ENCODE measurements at regions not wholly inside any gene's neighbourhood (a gene's known extent, or its start where the extent isn't known, plus 50 kb on each side); places are given as distances from the start of the nearest gene placed in this dataset.

DNA sequence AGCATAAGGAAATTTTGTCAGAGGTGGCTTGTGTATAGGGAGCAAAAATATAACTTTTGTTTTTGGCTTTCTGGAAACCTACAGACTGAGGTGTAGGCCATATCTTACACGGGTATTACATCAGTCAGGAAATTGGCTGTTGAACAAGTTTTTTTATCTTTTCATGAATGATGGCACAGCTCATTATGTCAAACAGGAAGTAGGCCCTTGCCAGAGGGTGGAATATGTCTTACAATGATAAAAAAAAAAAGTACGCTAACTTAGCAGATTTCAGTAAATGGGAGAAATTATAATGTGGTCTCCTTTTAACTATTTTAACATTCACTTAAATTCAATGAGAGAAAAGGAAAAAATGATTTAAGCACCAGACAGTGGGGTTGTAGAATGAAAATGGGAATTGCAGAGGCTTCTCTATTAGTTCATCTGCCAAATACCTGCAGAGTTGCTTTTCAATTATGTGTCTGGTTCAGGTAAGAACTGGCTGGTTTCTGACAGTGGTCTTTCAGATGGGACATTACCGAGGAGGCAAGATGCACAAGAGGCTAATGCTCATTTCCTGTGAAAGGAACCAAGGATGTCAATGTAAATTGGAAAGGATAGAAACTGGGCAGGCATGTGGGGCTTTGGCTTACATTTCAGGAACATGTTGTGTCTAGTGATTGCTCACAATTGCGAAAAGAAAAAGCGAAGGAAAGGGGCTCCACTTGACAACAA lies 169.9 kb downstream of the NNT start (continued):
- TF ChIP-seq, protein P1, sequence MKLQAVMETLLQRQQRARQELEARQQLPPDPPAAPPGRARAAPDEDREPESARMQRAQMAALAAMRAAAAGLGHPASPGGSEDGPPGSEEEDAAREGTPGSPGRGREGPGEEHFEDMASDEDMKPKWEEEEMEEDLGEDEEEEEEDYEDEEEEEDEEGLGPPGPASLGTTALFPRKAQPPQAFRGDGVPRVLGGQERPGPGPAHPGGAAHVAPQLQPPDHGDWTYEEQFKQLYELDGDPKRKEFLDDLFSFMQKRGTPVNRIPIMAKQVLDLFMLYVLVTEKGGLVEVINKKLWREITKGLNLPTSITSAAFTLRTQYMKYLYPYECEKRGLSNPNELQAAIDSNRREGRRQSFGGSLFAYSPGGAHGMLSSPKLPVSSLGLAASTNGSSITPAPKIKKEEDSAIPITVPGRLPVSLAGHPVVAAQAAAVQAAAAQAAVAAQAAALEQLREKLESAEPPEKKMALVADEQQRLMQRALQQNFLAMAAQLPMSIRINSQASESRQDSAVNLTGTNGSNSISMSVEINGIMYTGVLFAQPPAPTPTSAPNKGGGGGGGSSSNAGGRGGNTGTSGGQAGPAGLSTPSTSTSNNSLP (IDR thresholded peaks at IDR 0.05; ENCODE audit: borderline replicate concordance, low read depth, low read length) = no peak
- TF ChIP-seq SP2 (IDR thresholded peaks at IDR 0.05; ENCODE audit: extremely low read depth, low read depth, low read length, poor library complexity, severe bottlenecking) (no peak), SOX6 (IDR thresholded peaks at IDR 0.05) (peak; percentile 61), ATF7 (IDR thresholded peaks at IDR 0.05) (peak; percentile 83), CBFA2T3 (IDR thresholded peaks at IDR 0.05) (peak; percentile 30; the same call in 1 of the 2 replicates), ELF2 (CRISPR knock-in tag; IDR thresholded peaks at IDR 0.05) (peak; percentile 40; the same call in 1 of the 2 replicates), PML (IDR thresholded peaks at IDR 0.05; ENCODE audit: low read length) (no peak), MCM3 (IDR thresholded peaks at IDR 0.05) (no peak), GABPA (tag; conservative IDR thresholded peaks at IDR 0.05; ENCODE audit: low read depth) (peak; percentile 86), POLR2B (IDR thresholded peaks at IDR 0.05; ENCODE audit: low read depth, partially characterized antibody) (no peak), POLR3G (IDR thresholded peaks at IDR 0.05; ENCODE audit: extremely low read depth, insufficient read length, insufficient replicate concordance) (no peak), ZNF699 (CRISPR knock-in tag; IDR thresholded peaks at IDR 0.05; ENCODE audit: insufficient replicate concordance) (peak; percentile 12), TCFL5 (CRISPR knock-in tag; conservative IDR thresholded peaks at IDR 0.05) (peak; percentile 53; the same call in 1 of the 2 replicates), RAD51 (IDR thresholded peaks at IDR 0.05; ENCODE audit: borderline replicate concordance, low read depth) (no peak), ZNF584 (CRISPR knock-in tag; IDR thresholded peaks at IDR 0.05; ENCODE audit: low read depth) (peak; percentile 94), HDAC3 (IDR thresholded peaks at IDR 0.05; ENCODE audit: borderline replicate concordance, partially characterized antibody) (no peak), ZNF445 (CRISPR knock-in tag; IDR thresholded peaks at IDR 0.05; ENCODE audit: low read depth) (no peak), RBM15 (IDR thresholded peaks at IDR 0.05; ENCODE audit: insufficient read depth, low read length) (no peak), NFXL1 (CRISPR knock-in tag; IDR thresholded peaks at IDR 0.05) (peak; percentile 52), ZNF76 (CRISPR knock-in tag; IDR thresholded peaks at IDR 0.05; ENCODE audit: borderline replicate concordance) (peak; percentile 9; the same call in 1 of the 2 replicates), ZNF124 (CRISPR knock-in tag; IDR thresholded peaks at IDR 0.05) (no peak), PHTF2 (CRISPR knock-in tag; IDR thresholded peaks at IDR 0.05) (peak; percentile 63; the same call in 1 of the 2 replicates), DMBX1 (CRISPR knock-in tag; IDR thresholded peaks at IDR 0.05; ENCODE audit: borderline replicate concordance) (peak; percentile 81; the same call in 1 of the 2 replicates), ZNF175 (CRISPR knock-in tag; IDR thresholded peaks at IDR 0.05; ENCODE audit: low read depth) (peak; percentile 95)
- TF ChIP-seq, protein P2, sequence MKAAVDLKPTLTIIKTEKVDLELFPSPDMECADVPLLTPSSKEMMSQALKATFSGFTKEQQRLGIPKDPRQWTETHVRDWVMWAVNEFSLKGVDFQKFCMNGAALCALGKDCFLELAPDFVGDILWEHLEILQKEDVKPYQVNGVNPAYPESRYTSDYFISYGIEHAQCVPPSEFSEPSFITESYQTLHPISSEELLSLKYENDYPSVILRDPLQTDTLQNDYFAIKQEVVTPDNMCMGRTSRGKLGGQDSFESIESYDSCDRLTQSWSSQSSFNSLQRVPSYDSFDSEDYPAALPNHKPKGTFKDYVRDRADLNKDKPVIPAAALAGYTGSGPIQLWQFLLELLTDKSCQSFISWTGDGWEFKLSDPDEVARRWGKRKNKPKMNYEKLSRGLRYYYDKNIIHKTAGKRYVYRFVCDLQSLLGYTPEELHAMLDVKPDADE (conservative IDR thresholded peaks at IDR 0.05; ENCODE audit: control insufficient read depth, low read depth, low read length) = no peak
